ENCODE measurements at regions not wholly inside any gene's neighbourhood (a gene's known extent, or its start where the extent isn't known, plus 50 kb on each side); places are given as distances from the start of the nearest gene placed in this dataset.

DNA sequence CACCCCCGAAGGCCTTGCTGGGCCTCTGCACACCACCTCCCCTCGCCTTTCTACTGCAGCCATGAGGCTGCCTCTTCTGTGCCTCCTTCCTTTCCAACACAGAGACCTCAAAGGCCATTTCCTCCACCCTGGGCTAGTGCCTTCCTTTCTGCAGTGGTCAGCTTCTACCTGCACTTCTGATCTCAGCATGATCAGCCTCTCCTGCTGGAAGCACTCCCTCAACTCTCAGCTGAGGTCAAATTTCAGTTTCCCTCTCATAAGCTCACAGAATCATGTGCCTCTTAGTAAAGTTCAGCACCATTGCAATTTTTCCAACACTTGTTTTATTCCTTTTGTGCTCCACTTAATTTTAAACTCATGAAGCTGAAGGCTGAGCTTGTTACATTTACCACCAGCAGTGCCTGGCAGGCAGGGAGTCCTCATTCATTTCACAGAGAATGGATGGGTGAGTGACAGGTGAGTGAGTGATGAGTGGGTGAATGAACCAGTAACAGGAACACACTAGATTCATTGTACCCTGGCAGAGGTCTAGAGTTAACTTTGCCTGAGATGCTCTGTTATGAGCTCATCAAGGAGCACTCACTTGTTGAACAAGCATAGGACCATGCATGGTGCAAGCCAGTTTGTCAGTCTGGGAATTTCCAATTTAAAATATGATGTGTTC lies 124.0 kb upstream of the PRSS58 start:
- DNase-seq (ENCODE audit: low spot score) (no peak), ATAC-seq (no peak)

DNA sequence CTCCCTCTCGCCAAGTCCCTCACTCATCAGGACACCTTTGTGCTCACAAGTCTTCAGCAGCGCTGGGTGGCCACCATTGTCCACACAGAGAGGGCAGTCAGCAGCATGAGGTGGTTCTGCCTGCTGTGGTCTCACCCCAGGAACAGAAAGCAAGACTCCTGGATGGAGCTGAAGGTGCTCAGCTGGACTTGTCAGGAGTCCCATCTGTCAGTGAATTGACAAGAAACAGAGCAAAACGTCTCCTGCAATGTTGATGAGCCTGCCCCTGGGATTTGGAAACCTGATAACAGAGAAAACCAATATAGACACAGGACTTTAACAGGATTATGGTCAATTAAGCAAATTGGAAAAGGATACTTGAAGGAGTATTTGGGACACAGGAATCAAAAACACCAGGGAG lies 122.2 kb upstream of the PRSS58 start:
- ATAC-seq: no peak

DNA sequence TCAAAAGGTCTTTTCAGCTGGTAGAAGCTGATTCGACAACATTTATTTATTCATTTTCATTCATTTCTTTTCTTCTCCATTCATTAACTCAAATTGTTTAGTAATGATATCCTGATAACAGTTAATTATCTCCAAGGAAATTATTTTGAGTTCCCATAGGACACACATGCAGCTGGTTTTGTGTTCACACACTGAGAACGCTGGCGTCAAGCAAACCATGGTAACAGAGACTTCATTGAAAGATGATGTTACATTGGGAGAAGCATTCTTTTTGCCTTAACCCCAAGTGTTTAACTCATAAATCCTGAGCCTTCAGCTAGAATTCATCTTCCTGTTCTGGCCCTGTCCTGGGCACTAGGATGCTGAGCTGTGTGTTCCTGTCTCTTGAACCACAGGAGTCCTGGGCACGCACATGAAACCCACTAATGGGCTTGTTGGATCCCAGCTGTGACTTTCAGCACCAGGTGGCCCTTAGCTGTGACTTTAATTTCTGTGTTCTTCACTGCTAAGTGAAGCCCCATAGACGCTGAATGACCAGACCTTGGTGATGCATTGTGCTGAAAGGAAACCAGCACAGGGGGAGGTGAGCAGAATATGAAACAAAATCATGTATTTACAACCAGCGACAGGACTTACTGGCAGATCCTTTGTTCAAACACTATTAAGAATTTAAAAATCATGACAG lies 121.5 kb upstream of the PRSS58 start:
- DNase-seq (ENCODE audit: low spot score): no peak

More for the DNA sequence above, 122.2 kb upstream of the PRSS58 start:
- DNase-seq (ENCODE audit: low spot score): no peak

DNA sequence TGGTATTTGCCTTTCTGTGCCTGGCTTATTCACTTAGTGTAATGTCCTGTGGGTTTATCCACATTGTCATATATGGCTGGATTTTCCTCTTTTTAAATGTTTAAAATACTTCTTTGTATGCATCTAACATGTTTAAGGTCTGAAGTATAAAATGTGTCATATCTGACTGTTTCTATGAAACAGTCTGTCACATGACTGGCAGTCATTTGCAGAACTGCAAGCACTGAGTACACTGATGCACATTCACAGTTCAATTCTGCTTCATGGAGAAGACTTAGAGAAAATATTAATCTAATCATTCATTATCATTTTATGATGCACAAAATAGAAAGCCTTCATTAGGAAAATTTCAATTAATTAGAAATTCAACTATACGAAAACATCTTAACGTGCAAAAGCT lies 119.7 kb upstream of the PRSS58 start:
- DNase-seq (ENCODE audit: low spot score): no peak
- ATAC-seq: no peak

More for the DNA sequence above, 121.5 kb upstream of the PRSS58 start:
- ATAC-seq: no peak

DNA sequence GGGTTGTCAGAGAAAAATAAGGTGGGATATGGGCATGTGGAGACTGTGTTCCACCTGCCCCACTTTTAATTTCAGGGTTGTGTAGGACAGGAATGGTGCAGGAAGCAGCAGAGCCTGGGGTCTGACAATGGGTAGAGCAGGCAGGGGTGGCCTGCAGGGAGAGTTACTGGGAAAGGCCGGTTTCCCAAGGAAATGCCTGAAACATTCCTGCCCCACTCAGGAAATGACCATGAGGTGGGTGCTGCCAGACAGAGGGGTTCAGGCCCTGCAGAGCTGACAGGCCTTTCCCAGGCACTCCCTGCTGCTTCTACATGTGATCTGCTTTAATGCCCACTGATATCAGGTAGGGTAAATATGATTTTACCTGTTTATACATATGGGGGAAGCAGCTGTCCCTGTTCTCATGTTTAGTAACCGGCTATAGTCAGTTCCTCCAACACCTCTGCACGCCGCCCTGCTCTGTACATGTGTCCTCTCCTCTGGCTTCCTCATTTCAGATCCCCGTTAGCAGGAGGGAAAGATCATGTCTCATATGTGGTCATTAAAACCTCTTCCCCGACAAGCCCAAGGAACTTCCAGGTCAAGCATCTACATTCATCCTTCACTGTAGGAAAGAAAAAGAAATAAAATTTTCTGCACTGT lies 118.6 kb upstream of the PRSS58 start:
- no peak for ATAC-seq
- no peak for DNase-seq (ENCODE audit: low spot score)

DNA sequence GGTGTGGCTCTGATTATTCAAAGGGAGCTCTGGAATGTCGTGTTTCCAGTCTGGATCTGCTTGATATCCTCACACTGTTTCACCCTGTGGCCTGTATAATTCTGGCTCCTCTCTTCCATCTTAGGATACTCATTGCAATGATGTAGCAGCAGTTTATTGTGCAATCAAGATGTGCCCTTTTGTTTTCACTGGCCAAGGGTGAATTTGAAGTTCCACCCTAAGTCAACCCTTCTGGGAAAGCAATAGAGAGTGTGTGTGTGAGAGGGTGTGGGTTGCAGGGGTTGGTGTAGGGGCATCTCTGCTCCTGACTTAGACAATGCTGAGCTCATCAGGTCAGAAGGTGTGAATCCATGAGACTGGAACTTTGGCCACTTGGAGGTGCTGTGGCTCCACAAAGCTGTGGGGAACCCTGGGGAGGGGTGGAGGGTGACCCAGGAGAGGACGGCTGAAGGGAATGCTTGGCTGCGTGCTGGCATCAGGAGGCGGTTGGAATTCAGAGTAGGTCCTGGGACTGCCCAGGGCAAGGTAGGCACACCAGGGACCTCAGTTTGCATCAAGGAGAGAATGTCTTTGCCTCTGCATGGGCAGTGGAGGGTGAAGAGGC lies 118.0 kb upstream of the PRSS58 start:
- no peak for ATAC-seq
- DNase-seq (ENCODE audit: low spot score): no peak

DNA sequence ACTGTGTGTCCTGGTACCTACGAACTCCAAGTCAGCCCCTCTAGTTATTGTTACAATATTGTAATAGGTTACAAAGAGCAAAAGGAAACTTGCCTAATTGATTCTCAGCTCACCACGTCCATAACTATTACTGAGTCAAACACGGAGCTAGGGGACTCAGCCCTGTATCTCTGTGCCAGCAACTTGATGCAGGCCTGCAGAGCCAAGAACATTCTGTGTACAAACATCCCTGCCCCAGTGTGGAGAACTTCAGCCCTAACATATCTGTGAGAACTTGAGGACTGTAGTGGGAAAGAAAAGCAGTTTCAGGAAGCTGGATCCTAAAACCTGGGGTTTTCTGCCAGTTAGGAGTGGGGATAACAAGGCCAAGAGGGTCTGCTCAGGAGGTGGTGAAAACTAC lies 114.9 kb upstream of the PRSS58 start:
- ATAC-seq (no peak), DNase-seq (ENCODE audit: low spot score) (no peak)

DNA sequence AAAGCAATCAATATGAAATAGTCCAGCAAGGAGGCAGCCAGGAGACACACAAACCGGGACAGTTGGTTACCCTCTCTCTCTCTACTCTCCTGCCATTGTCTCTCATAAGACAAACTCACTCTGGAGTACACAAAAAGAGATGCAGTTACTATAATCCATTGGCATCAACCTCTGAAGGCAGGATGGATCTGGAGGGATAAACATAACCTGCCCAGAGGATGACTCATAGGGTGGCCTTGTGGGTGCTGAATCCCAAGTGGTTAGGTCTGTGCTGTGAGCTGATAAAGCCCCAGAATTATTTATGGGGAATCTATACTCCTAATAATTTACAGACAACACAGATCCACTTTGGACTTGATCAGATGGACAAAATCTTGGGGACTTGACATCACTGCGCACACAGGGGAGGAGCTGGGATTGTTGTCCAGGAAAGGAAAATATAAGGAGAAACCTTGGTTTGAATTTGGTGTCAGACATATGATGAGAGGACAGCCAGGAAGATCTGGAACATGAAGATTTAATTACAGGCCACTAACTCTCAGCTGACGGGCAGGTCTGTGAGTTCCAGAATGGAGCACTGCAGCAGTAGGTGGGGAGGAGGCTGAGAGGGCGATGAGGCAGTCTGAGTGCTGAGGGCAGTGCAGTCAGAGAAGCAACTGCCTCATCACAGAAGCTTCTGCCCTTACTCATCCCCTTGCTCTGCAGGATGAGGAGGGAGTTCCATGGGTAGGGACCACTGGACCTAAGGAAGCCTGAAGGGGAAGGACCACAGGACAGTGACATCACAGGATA lies 113.9 kb upstream of the PRSS58 start:
- DNase-seq (ENCODE audit: low spot score) (no peak), ATAC-seq (no peak)

DNA sequence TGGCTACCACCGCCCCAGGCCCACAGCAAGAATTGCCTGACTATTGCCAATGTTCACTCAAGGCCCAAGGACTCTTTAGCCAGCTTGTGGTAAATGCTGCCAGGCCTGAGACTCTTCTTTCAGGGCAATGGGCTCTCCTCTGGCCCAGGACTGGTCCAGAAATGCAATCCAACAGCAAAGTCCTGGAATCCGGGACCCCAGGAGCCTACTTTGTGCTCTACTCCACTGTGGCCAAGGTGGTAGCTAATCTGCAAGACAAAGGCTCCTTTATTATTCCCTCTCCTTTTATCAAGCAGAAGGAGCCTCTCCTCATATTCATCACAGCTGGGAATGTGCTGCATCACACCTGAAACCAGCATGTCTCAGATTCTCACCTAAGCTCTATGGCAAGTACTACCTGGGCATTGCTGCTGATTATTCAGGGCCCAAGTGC lies 107.6 kb upstream of the PRSS58 start:
- DNase-seq (ENCODE audit: low spot score) (no peak), ATAC-seq (no peak)

DNA sequence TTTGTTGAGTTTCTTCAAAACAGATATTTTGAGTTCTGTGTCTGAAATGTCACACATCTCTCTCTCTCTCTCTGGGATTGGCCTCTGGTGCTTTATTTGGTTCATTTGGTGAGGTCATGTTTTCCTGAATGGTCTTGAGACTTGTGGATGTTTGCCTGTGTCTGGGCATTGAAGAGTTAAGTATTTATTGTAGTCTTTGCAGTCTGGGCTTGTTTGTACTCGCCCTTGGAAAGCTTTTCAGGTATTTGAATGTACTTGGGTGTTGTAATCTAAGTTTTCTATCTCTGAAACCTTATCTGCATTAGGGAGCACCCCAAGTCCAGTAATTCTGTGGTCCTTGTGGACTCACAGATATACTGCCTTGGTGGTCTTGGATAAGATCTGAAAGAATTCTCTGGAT lies 106.7 kb upstream of the PRSS58 start:
- no peak for DNase-seq (ENCODE audit: low spot score)

DNA sequence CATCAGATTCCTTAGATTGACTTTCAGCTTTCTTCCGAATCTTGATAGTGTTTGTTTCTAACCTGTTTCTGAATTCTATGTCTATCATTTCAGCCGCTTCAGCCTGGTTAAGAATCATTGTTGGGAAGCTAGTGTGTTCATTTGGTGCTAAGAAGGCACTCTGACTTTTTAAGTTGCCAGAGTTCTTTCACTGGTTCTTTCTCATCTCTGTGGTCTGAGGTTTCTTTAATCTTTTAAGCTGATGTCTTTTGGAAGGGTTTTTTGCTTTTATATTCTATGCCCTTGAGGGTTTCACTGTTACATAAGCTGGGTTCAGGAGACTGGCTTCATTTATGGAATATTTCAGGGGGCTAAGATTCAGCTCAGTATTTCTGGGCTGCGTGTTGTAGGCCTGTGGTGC lies 104.5 kb upstream of the PRSS58 start:
- DNase-seq (ENCODE audit: low spot score) (no peak), ATAC-seq (no peak)

More for the DNA sequence above, 106.7 kb upstream of the PRSS58 start:
- no peak for ATAC-seq

DNA sequence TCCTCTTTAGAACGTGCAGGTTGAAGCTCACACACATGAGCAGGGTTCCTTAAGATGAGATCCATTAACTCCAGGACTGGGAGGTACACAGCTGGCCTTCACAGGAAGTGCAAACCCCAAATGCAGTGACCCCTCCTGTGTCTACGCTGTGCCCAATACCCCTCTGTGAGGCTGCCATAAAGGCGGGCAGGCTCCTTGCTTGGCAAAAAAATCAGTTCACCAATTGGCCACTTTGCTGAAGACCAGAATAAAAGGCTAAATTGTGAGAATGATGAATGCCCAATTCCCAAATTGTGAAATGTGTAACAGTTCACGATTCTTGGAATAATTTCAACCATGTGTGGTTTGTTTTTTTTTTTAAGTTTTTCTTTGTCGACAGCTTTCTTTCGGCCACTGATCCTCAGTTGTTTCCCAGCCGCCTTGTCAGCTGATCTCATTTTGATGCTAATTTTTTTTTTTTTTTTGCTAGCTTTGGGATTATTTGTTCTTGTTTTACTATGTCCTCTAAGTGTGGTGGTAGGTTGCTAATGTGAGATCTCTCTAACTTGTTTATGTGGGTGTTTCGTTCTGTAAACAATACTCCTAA lies 101.9 kb upstream of the PRSS58 start:
- DNase-seq (ENCODE audit: low spot score) (no peak), ATAC-seq (no peak)

DNA sequence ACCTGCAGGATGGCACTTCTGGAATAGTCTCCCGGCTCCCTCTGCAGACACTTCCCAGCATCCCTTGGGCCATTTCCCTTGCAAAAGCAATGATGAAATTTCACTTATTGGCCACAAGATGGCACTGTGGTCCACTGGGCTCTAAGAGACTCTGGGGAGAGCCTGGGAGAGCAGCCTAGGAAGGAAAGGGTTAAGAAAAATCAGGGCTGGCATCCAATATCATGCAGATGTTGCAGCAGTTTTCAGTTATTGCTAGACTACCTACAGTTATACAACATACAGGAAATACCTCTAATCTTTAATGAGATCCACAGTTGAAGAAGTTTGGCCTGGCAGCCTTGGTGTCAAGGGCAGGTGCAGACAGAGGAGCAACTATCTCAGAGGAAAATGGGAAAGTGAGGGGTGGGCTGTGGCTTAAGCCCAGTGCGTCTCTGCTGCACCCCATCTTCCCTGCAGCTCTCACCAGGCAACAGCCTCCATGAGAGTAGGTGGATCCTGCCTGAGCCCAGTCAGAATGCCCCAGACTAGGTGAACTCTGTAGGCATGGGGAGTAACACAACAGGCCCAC lies 100.2 kb upstream of the PRSS58 start:
- ATAC-seq (peak; percentile 90), DNase-seq (ENCODE audit: low spot score) (no peak)

DNA sequence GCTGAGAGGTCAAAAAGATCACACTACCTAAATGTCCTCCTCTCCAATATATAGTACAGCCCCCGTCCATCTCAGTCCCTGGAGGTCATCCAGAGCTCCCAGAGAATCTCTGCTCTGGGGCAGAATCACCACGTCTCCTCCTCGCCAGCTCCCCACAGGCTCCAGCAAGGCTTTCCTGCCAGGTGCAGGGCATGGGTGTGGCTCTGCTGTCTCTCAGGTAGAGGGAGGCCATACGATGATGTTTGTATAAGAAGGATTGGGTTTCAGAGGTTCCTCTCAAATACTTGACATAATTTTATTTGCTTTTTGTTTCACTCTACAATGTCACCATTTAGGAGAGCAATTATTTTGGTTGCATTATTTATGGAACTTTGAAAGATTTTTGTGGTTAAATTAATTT lies 98.3 kb upstream of the PRSS58 start:
- no peak for DNase-seq (ENCODE audit: low spot score)

DNA sequence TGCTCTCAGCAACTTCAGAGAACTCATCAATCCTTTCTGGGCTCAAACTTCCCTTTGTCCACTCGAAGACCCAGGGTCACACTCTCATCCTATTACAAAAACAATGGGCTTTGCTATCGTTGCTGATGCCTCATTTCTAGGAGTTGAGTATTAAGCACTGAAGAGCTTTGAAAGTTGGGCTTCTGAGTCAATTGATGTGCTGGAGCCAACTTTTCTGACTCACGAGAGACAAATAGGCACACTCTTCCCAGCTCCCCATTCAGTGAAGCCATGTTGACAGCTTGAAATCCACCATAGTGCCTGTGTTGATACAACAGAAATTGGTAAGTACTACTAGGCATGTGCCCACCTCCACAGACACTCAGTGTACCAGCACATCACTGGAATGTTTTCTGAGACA lies 97.5 kb upstream of the PRSS58 start:
- DNase-seq (ENCODE audit: low spot score) (no peak), ATAC-seq (no peak)

More for the DNA sequence above, 98.3 kb upstream of the PRSS58 start:
- ATAC-seq: no peak

DNA sequence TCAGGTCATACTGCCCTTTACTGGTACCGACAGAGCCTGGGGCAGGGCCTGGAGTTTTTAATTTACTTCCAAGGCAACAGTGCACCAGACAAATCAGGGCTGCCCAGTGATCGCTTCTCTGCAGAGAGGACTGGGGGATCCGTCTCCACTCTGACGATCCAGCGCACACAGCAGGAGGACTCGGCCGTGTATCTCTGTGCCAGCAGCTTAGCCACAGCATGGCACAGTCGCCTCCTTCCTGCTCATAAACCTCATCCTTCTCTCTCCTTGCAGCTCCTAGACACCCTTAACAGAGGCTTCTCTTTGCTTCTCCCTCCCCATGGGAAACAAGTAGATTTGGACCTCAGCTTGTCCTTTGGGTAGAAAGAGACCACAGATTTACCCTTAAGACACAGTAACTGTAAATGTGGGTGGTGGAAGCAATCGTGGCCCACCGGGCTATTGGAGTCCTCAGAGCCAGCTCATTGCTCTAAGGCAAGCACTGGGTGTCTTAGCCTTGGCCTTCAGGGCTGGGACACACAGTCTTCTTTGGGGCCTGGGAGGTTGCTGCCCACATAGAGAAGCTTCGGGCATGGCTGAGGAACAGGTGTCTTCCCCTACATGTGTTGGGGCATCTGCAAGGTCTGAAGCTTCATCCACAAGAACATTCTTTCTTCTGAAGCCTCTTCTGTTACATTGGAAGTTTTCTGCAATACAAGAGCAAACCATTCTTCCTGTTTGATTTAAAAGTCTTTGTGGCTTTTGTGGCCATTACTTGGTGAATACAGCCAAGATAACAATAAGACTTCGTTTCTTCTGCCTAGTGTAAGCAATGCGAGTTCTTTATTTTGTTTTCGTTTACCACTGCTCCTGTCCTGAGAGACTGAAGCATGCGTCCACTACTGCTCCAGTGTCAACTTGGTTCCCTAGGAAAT lies 95.5 kb upstream of the PRSS58 start:
- no peak for DNase-seq (ENCODE audit: low spot score)
- ATAC-seq: no peak

DNA sequence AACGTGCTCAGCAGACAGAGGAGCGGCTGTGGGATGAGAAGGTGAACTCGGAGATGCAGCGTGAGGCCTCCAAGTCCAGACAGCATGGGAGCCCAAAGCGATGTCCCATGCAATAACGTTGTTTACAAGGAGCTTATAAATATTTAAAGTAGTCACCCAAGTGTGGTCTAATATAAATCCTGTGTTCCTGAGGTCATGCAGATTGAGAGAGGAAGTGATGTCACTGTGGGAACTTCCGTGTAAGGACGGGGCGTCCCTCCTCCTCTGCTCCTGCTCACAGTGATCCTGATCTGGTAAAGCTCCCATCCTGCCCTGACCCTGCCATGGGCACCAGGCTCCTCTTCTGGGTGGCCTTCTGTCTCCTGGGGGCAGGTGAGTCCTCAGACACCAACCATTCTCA lies 94.7 kb upstream of the PRSS58 start:
- no peak for DNase-seq (ENCODE audit: low spot score)
- ATAC-seq: no peak

DNA sequence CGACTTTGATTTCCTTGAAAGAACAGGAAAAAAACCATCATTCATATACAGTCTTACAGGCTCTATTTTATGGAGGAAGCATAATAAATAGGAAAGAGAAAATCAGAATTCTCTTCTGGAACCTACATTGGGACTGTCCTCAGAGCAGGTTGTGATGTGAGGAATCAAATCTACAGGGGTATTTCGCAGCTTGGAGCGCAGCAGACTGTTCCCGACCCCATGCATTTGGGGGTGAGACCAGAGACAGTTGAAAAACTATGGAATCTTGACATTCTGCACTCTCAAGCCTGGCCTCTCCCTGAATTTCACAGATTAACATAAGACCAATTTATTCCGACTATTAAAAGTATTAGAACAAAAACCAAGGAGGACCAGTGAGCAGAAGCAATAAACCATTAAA lies 93.3 kb upstream of the PRSS58 start:
- no peak for ATAC-seq
- DNase-seq (ENCODE audit: low spot score): no peak

DNA sequence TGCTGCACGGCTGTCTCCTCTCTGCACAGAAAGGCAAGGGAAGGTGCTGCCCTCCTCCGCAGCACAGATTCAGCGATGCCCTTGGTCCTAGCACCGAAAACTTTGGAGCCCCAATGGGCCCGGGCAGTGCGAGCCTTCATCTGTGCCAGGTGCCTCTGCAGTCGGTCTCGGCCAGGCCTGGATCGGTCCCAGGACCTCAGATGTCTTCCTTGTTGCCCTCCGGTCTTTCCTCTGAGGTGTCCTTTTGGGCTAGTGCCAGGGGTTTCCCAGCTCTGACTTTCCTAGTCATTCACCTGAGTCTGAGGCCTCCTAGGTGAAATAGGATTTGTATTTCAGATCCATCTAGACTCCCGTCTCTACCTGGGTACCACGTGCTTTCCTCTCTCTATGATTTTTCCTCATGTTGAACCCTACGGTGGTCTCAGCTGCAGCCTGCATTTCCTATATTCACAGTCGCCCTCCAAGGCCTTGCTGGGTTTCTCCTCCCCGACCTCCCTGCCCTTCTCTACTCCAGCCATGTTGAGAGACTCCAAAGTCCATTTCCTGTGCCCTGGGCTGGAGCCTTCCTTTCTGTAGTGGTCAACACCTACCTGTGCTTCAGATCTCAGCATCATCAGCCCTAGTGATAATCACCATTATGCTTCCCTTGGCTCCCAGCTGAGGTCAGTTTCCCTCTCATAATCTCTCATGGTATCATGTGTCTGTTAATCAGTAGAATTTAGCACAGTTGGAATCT lies 92.0 kb upstream of the PRSS58 start:
- ATAC-seq (peak; percentile 10), DNase-seq (ENCODE audit: low spot score) (no peak)
